Activated T-cell treated with anti-CD3 and anti-CD28 coated beads, Interleukin-2, amount 50 U/mL, for 4 hours (primary cell): ENCODE measurements at regions not wholly inside any gene's neighbourhood (a gene's known extent, or its start where the extent isn't known, plus 50 kb on each side); places are given as distances from the start of the nearest gene placed in this dataset.
"Not testable (repeated sequence)": the region's sequence is repeated elsewhere in the genome, so short reads cannot be mapped to it uniquely, and the experiment has no call there.

Source experiments
- ATAC-seq, 2 donors: fragments of 200-7000 bp; cut with Tn5 transposase; one replicate each; pipeline ENCODE4 v1.10.0; 2021
- DNase-seq: peaks from one replicate; pipeline ENCODE4 v3.0.0-alpha.2; 2020
- H3K27me3 Mint-ChIP-seq: one replicate; pipeline ENCODE4 v1.8.0; 2021; ENCODE audit warnings: low read depth, mixed read lengths
- H3K36me3 Mint-ChIP-seq: one replicate; pipeline ENCODE4 v1.8.0; 2022; ENCODE audit warnings: mixed read lengths; ENCODE audit not compliant: insufficient read depth
- H3K4me1 Mint-ChIP-seq: one replicate; pipeline ENCODE4 v1.8.0; 2021; ENCODE audit warnings: low read depth, mixed read lengths
- H3K4me3 Mint-ChIP-seq: one replicate; pipeline ENCODE4 v1.8.0; 2021; ENCODE audit warnings: mild to moderate bottlenecking, moderate library complexity, mixed read lengths
- H3K9me3 Mint-ChIP-seq: one replicate; pipeline ENCODE4 v1.8.0; 2021; ENCODE audit warnings: mixed read lengths

DNA sequence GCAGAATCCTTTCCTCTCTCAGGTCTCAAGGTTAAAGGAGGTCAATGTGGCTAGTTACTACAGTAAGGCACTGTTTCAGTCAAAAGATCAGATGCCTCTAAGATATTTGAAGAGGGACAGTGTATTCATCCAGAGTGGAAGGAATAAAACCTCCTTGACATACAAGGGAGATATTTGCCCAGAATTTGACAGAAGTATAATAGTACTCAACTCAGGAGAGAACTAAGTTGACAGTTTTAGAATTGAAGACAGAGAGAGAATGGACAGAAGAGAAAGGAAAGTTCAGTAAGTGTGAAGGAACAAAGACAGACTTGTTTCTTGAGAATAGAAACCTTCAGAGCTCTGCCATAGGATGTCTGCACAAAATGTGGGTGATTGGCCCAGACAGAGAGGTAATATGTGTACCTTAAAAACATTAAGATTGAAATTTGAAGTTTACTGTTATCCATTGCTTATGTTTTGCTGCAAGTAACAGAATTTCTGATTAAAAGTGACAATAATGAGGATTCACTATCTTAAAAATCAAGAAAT, 507.1 kb downstream of the IGSF11 start:
- no peak for DNase-seq
- no peaks in the 10 kb centered on the region for H3K9me3 Mint-ChIP-seq
- no peaks in the 10 kb centered on the region for H3K27me3 Mint-ChIP-seq
- ATAC-seq = no peak
- H3K4me3 Mint-ChIP-seq = no peak overlapping the region
- H3K36me3 Mint-ChIP-seq = no peaks in the 10 kb centered on the region
- no peaks in the 10 kb centered on the region for H3K4me1 Mint-ChIP-seq

GRCh38 chr3:118529554-118529953, 505.1 kb downstream of the IGSF11 start:
- H3K9me3 Mint-ChIP-seq = no peaks in the 10 kb centered on the region
- DNase-seq (no peak), ATAC-seq (no peak)
- H3K36me3 Mint-ChIP-seq = no peaks in the 10 kb centered on the region
- no peaks in the 10 kb centered on the region for H3K27me3 Mint-ChIP-seq
- H3K4me3 Mint-ChIP-seq = no peak overlapping the region
- H3K4me1 Mint-ChIP-seq = no peaks in the 10 kb centered on the region

DNA sequence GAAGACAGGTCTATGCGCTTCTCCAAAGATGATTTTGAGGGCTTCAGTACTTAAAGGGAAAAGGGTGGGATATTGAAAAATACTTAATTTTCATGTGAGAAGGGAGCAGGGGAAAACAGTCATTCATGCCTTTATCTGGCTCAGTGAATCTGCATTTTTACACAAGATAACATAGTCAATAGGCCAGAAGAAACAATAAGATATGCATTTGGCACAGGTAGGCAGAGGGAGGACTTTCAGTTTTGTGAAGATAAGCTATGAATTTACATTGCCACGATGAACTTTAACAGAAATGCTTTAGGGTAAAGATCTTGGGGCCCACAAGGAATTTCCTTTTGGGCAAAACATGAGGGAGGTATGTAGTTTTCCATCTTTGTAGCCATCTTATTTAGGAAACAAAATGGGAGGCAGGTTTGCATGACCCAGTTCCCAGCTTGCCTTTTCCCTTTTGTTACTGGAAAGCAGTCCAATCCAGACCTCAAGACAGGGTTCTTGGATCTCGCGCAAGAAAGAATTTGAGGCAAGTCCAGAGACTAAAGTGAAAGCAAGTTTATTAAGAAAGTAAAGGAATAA, 504.2 kb downstream of the IGSF11 start:
- Mint-ChIP-seq H3K9me3 (no peaks in the 10 kb centered on the region), H3K4me1 (no peaks in the 10 kb centered on the region), H3K27me3 (no peaks in the 10 kb centered on the region), H3K4me3 (no peak overlapping the region), H3K36me3 (no peaks in the 10 kb centered on the region)
- ATAC-seq (no peak), DNase-seq (no peak)

DNA sequence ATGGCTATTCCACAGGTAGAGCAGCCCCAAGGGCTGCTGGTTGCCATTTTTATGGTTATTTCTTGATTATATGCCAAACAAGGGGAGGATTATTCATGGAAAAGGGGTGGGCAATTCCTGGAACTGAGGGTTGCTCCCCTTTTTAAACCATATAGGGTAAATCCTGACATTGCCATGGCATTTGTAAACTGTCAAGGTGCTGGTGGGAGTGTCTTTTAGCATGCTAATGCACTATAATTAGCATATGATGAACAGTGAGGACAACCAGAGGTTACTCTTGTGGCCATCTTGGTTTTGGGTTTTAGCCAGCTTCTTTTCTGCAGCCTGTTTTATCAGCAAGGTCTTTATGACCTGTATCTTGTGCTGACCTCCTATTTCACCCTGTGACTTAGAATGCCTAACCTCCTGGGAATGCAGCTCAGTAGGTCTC, 503.7 kb downstream of the IGSF11 start:
- H3K4me3 Mint-ChIP-seq, ATAC-seq, H3K36me3 Mint-ChIP-seq, DNase-seq, H3K9me3 Mint-ChIP-seq, H3K27me3 Mint-ChIP-seq, H3K4me1 Mint-ChIP-seq: not testable (repeated sequence)

- Mint-ChIP-seq H3K36me3 (no peaks in the 10 kb centered on the region), H3K27me3 (no peaks in the 10 kb centered on the region), H3K4me1 (no peaks in the 10 kb centered on the region), H3K9me3 (no peaks in the 10 kb centered on the region), H3K4me3 (no peak overlapping the region)
- DNase-seq (no peak), ATAC-seq (no peak)
Observed at GRCh38 chr3:118531816-118532215, 502.8 kb downstream of the IGSF11 start.

- Mint-ChIP-seq H3K9me3 (peaks cover 5% of the 10 kb centered on the region), H3K4me3 (no peak overlapping the region), H3K27me3 (no peaks in the 10 kb centered on the region), H3K36me3 (no peaks in the 10 kb centered on the region), H3K4me1 (no peaks in the 10 kb centered on the region)
- ATAC-seq = no peak
- no peak for DNase-seq
Observed at GRCh38 chr3:118533676-118534075, 501.0 kb downstream of the IGSF11 start.

DNA sequence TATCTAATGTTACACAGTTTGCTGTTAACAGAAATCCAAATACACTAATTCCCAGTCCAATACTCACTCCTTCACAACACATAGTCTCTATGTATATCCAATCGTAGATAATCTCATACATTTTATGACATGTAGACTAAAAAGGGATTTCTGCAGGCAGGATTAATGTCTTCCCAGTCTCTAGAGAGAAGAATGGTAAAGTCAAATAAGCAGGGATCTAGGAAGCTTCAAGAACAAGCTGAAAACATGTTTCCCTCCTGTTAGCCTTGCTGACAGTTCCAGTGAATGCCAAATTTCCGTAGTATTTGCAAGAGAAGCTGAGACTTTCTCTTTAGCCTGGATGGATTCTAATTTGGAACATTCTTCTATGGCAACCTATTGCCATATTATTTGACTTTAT, 500.1 kb downstream of the IGSF11 start:
- Mint-ChIP-seq H3K4me3 (no peak overlapping the region), H3K9me3 (peaks cover 9% of the 10 kb centered on the region), H3K4me1 (no peaks in the 10 kb centered on the region), H3K36me3 (no peaks in the 10 kb centered on the region), H3K27me3 (no peaks in the 10 kb centered on the region)
- no peak for DNase-seq
- no peak for ATAC-seq

GRCh38 chr3:118536764-118537163, 497.9 kb downstream of the IGSF11 start:
- peaks cover 12% of the 10 kb centered on the region for H3K9me3 Mint-ChIP-seq
- DNase-seq (no peak), ATAC-seq (no peak)
- H3K4me3 Mint-ChIP-seq = no peak overlapping the region
- no peaks in the 10 kb centered on the region for H3K27me3 Mint-ChIP-seq
- no peaks in the 10 kb centered on the region for H3K4me1 Mint-ChIP-seq
- H3K36me3 Mint-ChIP-seq = no peaks in the 10 kb centered on the region

- H3K4me1 Mint-ChIP-seq = no peaks in the 10 kb centered on the region
- ATAC-seq (no peak), DNase-seq (no peak)
- H3K36me3 Mint-ChIP-seq = no peaks in the 10 kb centered on the region
- no peaks in the 10 kb centered on the region for H3K27me3 Mint-ChIP-seq
- no peak overlapping the region for H3K4me3 Mint-ChIP-seq
- peaks cover 17% of the 10 kb centered on the region for H3K9me3 Mint-ChIP-seq
Observed at GRCh38 chr3:118537454-118537853, 497.2 kb downstream of the IGSF11 start.

- no peak for ATAC-seq
- no peaks in the 10 kb centered on the region for H3K4me1 Mint-ChIP-seq
- DNase-seq = no peak
- H3K36me3 Mint-ChIP-seq = no peaks in the 10 kb centered on the region
- peaks cover 18% of the 10 kb centered on the region for H3K9me3 Mint-ChIP-seq
- H3K4me3 Mint-ChIP-seq = no peak overlapping the region
- H3K27me3 Mint-ChIP-seq = no peaks in the 10 kb centered on the region
Observed at GRCh38 chr3:118538187-118538586, 496.5 kb downstream of the IGSF11 start.

- peaks cover 18% of the 10 kb centered on the region for H3K9me3 Mint-ChIP-seq
- ATAC-seq, DNase-seq, H3K27me3 Mint-ChIP-seq, H3K4me3 Mint-ChIP-seq, H3K4me1 Mint-ChIP-seq, H3K36me3 Mint-ChIP-seq: not testable (repeated sequence)
Observed at GRCh38 chr3:118539820-118540447, 494.7 kb downstream of the IGSF11 start.

GRCh38 chr3:118540448-118540821, 494.2 kb downstream of the IGSF11 start:
- H3K9me3 Mint-ChIP-seq = peaks cover 18% of the 10 kb centered on the region
- not testable (repeated sequence) for H3K27me3 Mint-ChIP-seq, DNase-seq, H3K36me3 Mint-ChIP-seq, H3K4me1 Mint-ChIP-seq, ATAC-seq, H3K4me3 Mint-ChIP-seq

- DNase-seq (no peak), ATAC-seq (no peak)
- no peaks in the 10 kb centered on the region for H3K27me3 Mint-ChIP-seq
- H3K36me3 Mint-ChIP-seq = no peaks in the 10 kb centered on the region
- no peaks in the 10 kb centered on the region for H3K4me1 Mint-ChIP-seq
- H3K4me3 Mint-ChIP-seq = no peak overlapping the region
- H3K9me3 Mint-ChIP-seq = peaks cover 18% of the 10 kb centered on the region
Observed at GRCh38 chr3:118540826-118541225, 493.8 kb downstream of the IGSF11 start.

GRCh38 chr3:118541796-118542195, 492.9 kb downstream of the IGSF11 start:
- Mint-ChIP-seq H3K4me3 (no peak overlapping the region), H3K27me3 (no peaks in the 10 kb centered on the region), H3K9me3 (peaks cover 18% of the 10 kb centered on the region), H3K36me3 (no peaks in the 10 kb centered on the region), H3K4me1 (no peaks in the 10 kb centered on the region)
- ATAC-seq = no peak
- DNase-seq = no peak

DNA sequence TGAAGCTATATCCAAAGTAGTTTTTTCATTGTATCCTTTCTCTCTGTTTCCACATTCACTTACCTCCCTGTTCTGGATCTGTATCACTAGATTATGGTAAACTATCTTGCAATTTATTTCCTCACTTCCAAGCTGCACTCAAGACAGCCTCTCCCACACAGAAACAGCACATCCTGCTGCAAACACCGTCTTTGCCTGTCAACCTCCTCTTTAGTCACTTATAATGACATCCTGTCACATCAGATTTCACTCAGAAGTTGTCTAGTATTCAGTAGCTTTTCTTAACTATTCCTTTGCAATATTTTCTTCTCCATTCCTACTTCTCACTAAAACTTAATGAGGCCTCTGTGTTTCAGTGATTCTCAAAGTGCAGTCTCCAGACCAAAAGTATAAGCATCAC, 490.8 kb downstream of the IGSF11 start:
- Mint-ChIP-seq H3K27me3 (no peaks in the 10 kb centered on the region), H3K4me1 (no peaks in the 10 kb centered on the region), H3K9me3 (peaks cover 14% of the 10 kb centered on the region), H3K36me3 (no peaks in the 10 kb centered on the region), H3K4me3 (no peak overlapping the region)
- ATAC-seq = no peak
- no peak for DNase-seq
